Hepatocyte (in vitro differentiated cells): ENCODE measurements at regions not wholly inside any gene's neighbourhood (a gene's known extent, or its start where the extent isn't known, plus 50 kb on each side); places are given as distances from the start of the nearest gene placed in this dataset.

Source experiments
- CTCF ChIP-seq: fragments of 200-600 bp; sonication (generic); IDR thresholded peaks from 2 replicates; pipeline ENCODE4 v1.5.1; 2016; ENCODE audit warnings: antibody characterized with exemption, mild to moderate bottlenecking; ENCODE audit not compliant: poor library complexity
- EZH2 ChIP-seq: fragments of 200-600 bp; sonication (generic); IDR thresholded peaks from 2 replicates; pipeline ENCODE4 v1.6.1; 2016; ENCODE audit warnings: antibody characterized with exemption, mild to moderate bottlenecking, borderline replicate concordance
- EZH2phosphoT487 ChIP-seq: fragments of 200-600 bp; sonication (generic); IDR thresholded peaks from one replicate; pipeline ENCODE4 v1.6.1; 2018; ENCODE audit warnings: antibody characterized with exemption, mild to moderate bottlenecking, low read depth, moderate library complexity; ENCODE audit not compliant: unreplicated experiment, severe bottlenecking

- no peak for TF ChIP-seq EZH2phosphoT487
- TF ChIP-seq CTCF: no peak
- TF ChIP-seq EZH2: no peak
Observed at GRCh38 chr14:89654998-89655397, 238.0 kb upstream of the FOXN3 start.
